B cell (primary cell): ENCODE measurements at regions not wholly inside any gene's neighbourhood (a gene's known extent, or its start where the extent isn't known, plus 50 kb on each side); places are given as distances from the start of the nearest gene placed in this dataset.

Experiments
- ATAC-seq: fragments of 200-7000 bp; cut with Tn5 transposase; one replicate; pipeline ENCODE4 v1.10.0; 2021; ENCODE audit warnings: low read depth, mild to moderate bottlenecking, moderate number of reproducible peaks, moderate library complexity
- CTCF ChIA-PET: fragments of 350-600 bp; sonication (Branson Sonifier 250); formaldehyde crosslinking; loops from one replicate; lab custom pipeline; 2021; ENCODE audit warnings: antibody characterized with exemption, inconsistent platforms; lab: Charles Lee
- POLR2A ChIA-PET: fragments of 350-600 bp; sonication (Branson Sonifier 250); formaldehyde crosslinking; loops from one replicate; lab custom pipeline; 2021; ENCODE audit warnings: antibody characterized with exemption; lab: Charles Lee
- DNase-seq: peaks from one replicate; pipeline ENCODE4 v3.0.0; 2013
- H2AFZ ChIP-seq: 2 replicates; pipeline ENCODE4 v1.6.1; 2012; ENCODE audit warnings: mild to moderate bottlenecking, low read depth, low read length; ENCODE audit not compliant: insufficient read depth, poor library complexity, severe bottlenecking
- H3K27ac ChIP-seq, 2 donors: 1 replicate in 1 of 2; 2 replicates in 1 of 2; pipeline ENCODE4 v1.5.1; 2012 to 2013; ENCODE audit warnings: low read length in 2 of 2, mild to moderate bottlenecking in 2 of 2, moderate library complexity in 1 of 2
- H3K27me3 ChIP-seq, 4 experiments: fragments of 200-600 bp in 1 of 4; sonication (generic) in 1 of 4; replicated peaks in 1 of 4; 1 replicate in 2 of 4; 2 replicates in 2 of 4; pipeline versions ENCODE4 v1.6.1 to v1.7.0; 2013 to 2016; ENCODE audit warnings: low read length in 3 of 4, mild to moderate bottlenecking in 2 of 4, mixed read lengths in 1 of 4, moderate library complexity in 1 of 4; ENCODE audit not compliant: insufficient read depth in 4 of 4, control insufficient read depth in 3 of 4; ENCODE audit errors: control extremely low read depth in 1 of 4
- H3K36me3 ChIP-seq, 2 experiments: replicated peaks in 1 of 2; 1 replicate in 1 of 2; 2 replicates in 1 of 2; pipeline versions ENCODE4 v1.6.1 to v1.7.1; 2013; ENCODE audit warnings: low read length in 1 of 2; ENCODE audit not compliant: insufficient read depth in 2 of 2, control insufficient read depth in 1 of 2; ENCODE audit errors: control extremely low read depth in 1 of 2, extremely low read depth in 1 of 2
- H3K4me1 ChIP-seq, 2 donors: fragments of 200-600 bp in 1 of 2; sonication (generic) in 1 of 2; 1 replicate in 1 of 2; 2 replicates in 1 of 2; pipeline versions ENCODE4 v1.5.1 to v1.6.1; 2013 to 2017; ENCODE audit warnings: low read length in 2 of 2; ENCODE audit not compliant: control insufficient read depth in 2 of 2, insufficient read depth in 2 of 2
- H3K4me2 ChIP-seq: replicated peaks from 2 replicates; pipeline ENCODE3; 2012; ENCODE audit warnings: mild to moderate bottlenecking, low read depth, low read length; ENCODE audit not compliant: poor library complexity, severe bottlenecking
- H3K4me3 ChIP-seq, 5 experiments: fragments of 200-600 bp in 1 of 5; sonication (generic) in 1 of 5; 1 replicate in 3 of 5; 2 replicates in 2 of 5; pipeline versions ENCODE4 v1.5.1 to v1.7.0; 2011 to 2016; ENCODE audit warnings: low read length in 4 of 5, mild to moderate bottlenecking in 4 of 5, low read depth in 2 of 5, control low read depth in 1 of 5, moderate library complexity in 1 of 5; ENCODE audit not compliant: insufficient read depth in 1 of 5; ENCODE audit errors: control extremely low read depth in 1 of 5, extremely low read depth in 1 of 5
- H3K79me2 ChIP-seq: fragments of 200-600 bp; sonication (generic); one replicate; pipeline ENCODE4 v1.6.0; 2016; ENCODE audit warnings: low read length; ENCODE audit not compliant: control insufficient read depth, insufficient read depth
- H3K9ac ChIP-seq: fragments of 200-600 bp; sonication (generic); 2 replicates; pipeline ENCODE4 v1.6.1; 2017; ENCODE audit warnings: mild to moderate bottlenecking, low read length, moderate library complexity
- H3K9me3 ChIP-seq, 3 donors: one replicate each; pipeline versions ENCODE4 v1.6.1 to v1.7.1; 2013; ENCODE audit warnings: low read length in 2 of 3; ENCODE audit not compliant: control insufficient read depth in 2 of 3, insufficient read depth in 1 of 3; ENCODE audit errors: control extremely low read depth in 1 of 3
- H4K20me1 ChIP-seq: 2 replicates; pipeline ENCODE4 v1.6.0; 2012; ENCODE audit warnings: mild to moderate bottlenecking, low read length; ENCODE audit not compliant: insufficient read depth, control insufficient read depth, poor library complexity, severe bottlenecking
- H3K27ac Mint-ChIP-seq: one replicate; pipeline ENCODE4 v1.8.0; 2021; ENCODE audit warnings: mixed read lengths
- H3K27me3 Mint-ChIP-seq: one replicate; pipeline ENCODE4 v1.8.0; 2021; ENCODE audit warnings: mixed read lengths
- H3K4me1 Mint-ChIP-seq: one replicate; pipeline ENCODE4 v1.8.0; 2021; ENCODE audit warnings: mixed read lengths
- H3K4me3 Mint-ChIP-seq: one replicate; pipeline ENCODE4 v1.8.0; 2021; ENCODE audit warnings: mixed read lengths
- H3K9me3 Mint-ChIP-seq: one replicate; pipeline ENCODE4 v1.8.0; 2022; ENCODE audit warnings: mixed read lengths; ENCODE audit not compliant: insufficient read depth
- EZH2 ChIP-seq: IDR thresholded peaks from 2 replicates; pipeline ENCODE4 v1.6.1; 2012; ENCODE audit warnings: borderline replicate concordance, low read depth, mild to moderate bottlenecking, moderate library complexity, low read length; ENCODE audit not compliant: insufficient read depth, poor library complexity, severe bottlenecking
- WGBS: methylation state at CpG from one replicate; pipeline ENCODE4 v1.1.5; 2013; ENCODE audit warnings: missing lambda C conversion rate; ENCODE audit not compliant: insufficient coverage; 5-methylcytosine and 5-hydroxymethylcytosine counted together
- intact Hi-C: fragments of 100-400 bp; cut with micrococcal nuclease; formaldehyde crosslinking; loops from one replicate; pipeline ENCODE4 v1.10.0; 2022
- TF ChIP-seq, protein P1 (sequence below): fragments of 200-600 bp; IDR thresholded peaks from one replicate; pipeline ENCODE4 v1.8.0; 2022; ENCODE audit warnings: antibody characterized with exemption, mild to moderate bottlenecking

GRCh38 chr13:72567566-72567965, 159.9 kb downstream of the MZT1 start:
- WGBS = 60% methylated on average over 1 of the region's 5 CpGs
- no peak for ATAC-seq
- no peaks in the 10 kb centered on the region for H3K27me3 ChIP-seq
- CTCF ChIA-PET = no interaction called here
- TF ChIP-seq, protein P1, sequence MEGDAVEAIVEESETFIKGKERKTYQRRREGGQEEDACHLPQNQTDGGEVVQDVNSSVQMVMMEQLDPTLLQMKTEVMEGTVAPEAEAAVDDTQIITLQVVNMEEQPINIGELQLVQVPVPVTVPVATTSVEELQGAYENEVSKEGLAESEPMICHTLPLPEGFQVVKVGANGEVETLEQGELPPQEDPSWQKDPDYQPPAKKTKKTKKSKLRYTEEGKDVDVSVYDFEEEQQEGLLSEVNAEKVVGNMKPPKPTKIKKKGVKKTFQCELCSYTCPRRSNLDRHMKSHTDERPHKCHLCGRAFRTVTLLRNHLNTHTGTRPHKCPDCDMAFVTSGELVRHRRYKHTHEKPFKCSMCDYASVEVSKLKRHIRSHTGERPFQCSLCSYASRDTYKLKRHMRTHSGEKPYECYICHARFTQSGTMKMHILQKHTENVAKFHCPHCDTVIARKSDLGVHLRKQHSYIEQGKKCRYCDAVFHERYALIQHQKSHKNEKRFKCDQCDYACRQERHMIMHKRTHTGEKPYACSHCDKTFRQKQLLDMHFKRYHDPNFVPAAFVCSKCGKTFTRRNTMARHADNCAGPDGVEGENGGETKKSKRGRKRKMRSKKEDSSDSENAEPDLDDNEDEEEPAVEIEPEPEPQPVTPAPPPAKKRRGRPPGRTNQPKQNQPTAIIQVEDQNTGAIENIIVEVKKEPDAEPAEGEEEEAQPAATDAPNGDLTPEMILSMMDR = no peak
- TF ChIP-seq EZH2 = no peak
- no peaks in the 10 kb centered on the region for H3K9me3 ChIP-seq
- no peaks in the 10 kb centered on the region for H3K79me2 ChIP-seq
- H3K27ac Mint-ChIP-seq = no peak overlapping the region
- POLR2A ChIA-PET = no interaction called here
- H3K4me3 ChIP-seq = no peak overlapping the region
- H3K27me3 Mint-ChIP-seq = no peaks in the 10 kb centered on the region
- no peak for DNase-seq
- no peak overlapping the region for H3K4me3 Mint-ChIP-seq
- H4K20me1 ChIP-seq = no peaks in the 10 kb centered on the region
- no peak overlapping the region for H2AFZ ChIP-seq
- no peaks in the 10 kb centered on the region for H3K36me3 ChIP-seq
- no peaks in the 10 kb centered on the region for H3K9me3 Mint-ChIP-seq
- no peaks in the 10 kb centered on the region for H3K4me1 Mint-ChIP-seq
- H3K27ac ChIP-seq = no peak overlapping the region
- no peak overlapping the region for H3K9ac ChIP-seq
- no peaks in the 10 kb centered on the region for H3K4me1 ChIP-seq
- H3K4me2 ChIP-seq = no peak overlapping the region
- intact Hi-C loops = no loop called here

- TF ChIP-seq, protein P1 = no peak
- TF ChIP-seq EZH2 = no peak
- Mint-ChIP-seq H3K27ac (no peak overlapping the region), H3K4me3 (no peak overlapping the region), H3K4me1 (no peaks in the 10 kb centered on the region), H3K9me3 (no peaks in the 10 kb centered on the region), H3K27me3 (no peaks in the 10 kb centered on the region)
- H2AFZ ChIP-seq = no peak overlapping the region
- WGBS = no CpG with 5 or more reads among the region's 3 CpGs
- no peak overlapping the region for H3K27ac ChIP-seq
- DNase-seq (no peak), ATAC-seq (no peak)
- intact Hi-C loops = no loop called here
- H3K4me1 ChIP-seq = no peaks in the 10 kb centered on the region
- no peaks in the 10 kb centered on the region for H3K79me2 ChIP-seq
- H3K4me2 ChIP-seq = no peak overlapping the region
- CTCF ChIA-PET = no interaction called here
- no peaks in the 10 kb centered on the region for H3K9me3 ChIP-seq
- H3K27me3 ChIP-seq = no peaks in the 10 kb centered on the region
- POLR2A ChIA-PET = no interaction called here
- no peaks in the 10 kb centered on the region for H3K36me3 ChIP-seq
- H3K9ac ChIP-seq = no peak overlapping the region
- H3K4me3 ChIP-seq = no peak overlapping the region
- no peaks in the 10 kb centered on the region for H4K20me1 ChIP-seq
These were observed 160.9 kb downstream of the MZT1 start for GRCh38 chr13:72566526-72566925.
